ENCODE measurements at regions not wholly inside any gene's neighbourhood (a gene's known extent, or its start where the extent isn't known, plus 50 kb on each side); places are given as distances from the start of the nearest gene placed in this dataset.

GRCh38 chr9:106619211-106619610 lies 243.8 kb upstream of the ZNF462 start:
- BruUV-seq (replicated peaks): no TSS peak
- H3K27ac Mint-ChIP-seq (ENCODE audit: unreplicated experiment): no peak overlapping the region
- DNase-seq: no peak
- no peaks in the 10 kb centered on the region for H3K36me3 Mint-ChIP-seq (ENCODE audit: insufficient read depth, unreplicated experiment)
- intact Hi-C loops (cut with micrococcal nuclease; ENCODE audit: unreplicated experiment): no loop called here
- H3K27me3 Mint-ChIP-seq (ENCODE audit: unreplicated experiment): peaks cover 28% of the 10 kb centered on the region
- no peak overlapping the region for H3K4me3 Mint-ChIP-seq (ENCODE audit: low read depth, unreplicated experiment)
- H3K4me1 Mint-ChIP-seq (ENCODE audit: low read depth, unreplicated experiment): no peaks in the 10 kb centered on the region
- TF ChIP-seq, protein P1, sequence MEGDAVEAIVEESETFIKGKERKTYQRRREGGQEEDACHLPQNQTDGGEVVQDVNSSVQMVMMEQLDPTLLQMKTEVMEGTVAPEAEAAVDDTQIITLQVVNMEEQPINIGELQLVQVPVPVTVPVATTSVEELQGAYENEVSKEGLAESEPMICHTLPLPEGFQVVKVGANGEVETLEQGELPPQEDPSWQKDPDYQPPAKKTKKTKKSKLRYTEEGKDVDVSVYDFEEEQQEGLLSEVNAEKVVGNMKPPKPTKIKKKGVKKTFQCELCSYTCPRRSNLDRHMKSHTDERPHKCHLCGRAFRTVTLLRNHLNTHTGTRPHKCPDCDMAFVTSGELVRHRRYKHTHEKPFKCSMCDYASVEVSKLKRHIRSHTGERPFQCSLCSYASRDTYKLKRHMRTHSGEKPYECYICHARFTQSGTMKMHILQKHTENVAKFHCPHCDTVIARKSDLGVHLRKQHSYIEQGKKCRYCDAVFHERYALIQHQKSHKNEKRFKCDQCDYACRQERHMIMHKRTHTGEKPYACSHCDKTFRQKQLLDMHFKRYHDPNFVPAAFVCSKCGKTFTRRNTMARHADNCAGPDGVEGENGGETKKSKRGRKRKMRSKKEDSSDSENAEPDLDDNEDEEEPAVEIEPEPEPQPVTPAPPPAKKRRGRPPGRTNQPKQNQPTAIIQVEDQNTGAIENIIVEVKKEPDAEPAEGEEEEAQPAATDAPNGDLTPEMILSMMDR (IDR thresholded peaks at IDR 0.05; ENCODE audit: unreplicated experiment): no peak
- no peaks in the 10 kb centered on the region for H3K9me3 Mint-ChIP-seq (ENCODE audit: low read depth, unreplicated experiment)
- CTCF ChIA-PET: no interaction called here

GRCh38 chr9:106620081-106620480 lies 242.9 kb upstream of the ZNF462 start:
- TF ChIP-seq, protein P1 (IDR thresholded peaks at IDR 0.05; ENCODE audit: unreplicated experiment): no peak
- CTCF ChIA-PET: no interaction called here
- BruUV-seq (replicated peaks): no TSS peak
- peaks cover 23% of the 10 kb centered on the region for H3K27me3 Mint-ChIP-seq (ENCODE audit: unreplicated experiment)
- no peak overlapping the region for H3K4me3 Mint-ChIP-seq (ENCODE audit: low read depth, unreplicated experiment)
- no peaks in the 10 kb centered on the region for H3K9me3 Mint-ChIP-seq (ENCODE audit: low read depth, unreplicated experiment)
- H3K4me1 Mint-ChIP-seq (ENCODE audit: low read depth, unreplicated experiment): no peaks in the 10 kb centered on the region
- intact Hi-C loops (cut with micrococcal nuclease; ENCODE audit: unreplicated experiment): no loop called here
- DNase-seq: no peak
- H3K36me3 Mint-ChIP-seq (ENCODE audit: insufficient read depth, unreplicated experiment): no peaks in the 10 kb centered on the region
- no peak overlapping the region for H3K27ac Mint-ChIP-seq (ENCODE audit: unreplicated experiment)

DNA sequence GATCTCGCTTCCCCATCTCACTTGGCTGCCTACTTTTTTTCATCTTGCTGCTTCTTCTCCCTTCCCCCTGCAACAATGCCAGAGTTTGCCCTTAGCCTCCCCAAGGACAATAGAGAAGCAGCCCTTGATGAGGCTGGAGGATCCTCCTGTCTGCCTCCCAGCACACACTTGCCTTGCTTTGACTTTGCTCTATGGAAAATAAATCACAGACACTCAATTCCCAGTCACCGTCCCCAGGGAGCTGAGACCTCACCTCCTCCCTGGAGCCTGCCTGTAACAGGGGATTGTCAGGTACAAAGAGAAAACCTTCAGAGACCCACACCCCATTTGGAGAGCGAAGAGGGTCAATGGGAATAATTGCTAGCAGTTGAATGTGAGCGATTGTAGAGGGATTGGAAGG lies 242.1 kb upstream of the ZNF462 start:
- H3K27me3 Mint-ChIP-seq (ENCODE audit: unreplicated experiment): peaks cover 17% of the 10 kb centered on the region
- intact Hi-C loops (cut with micrococcal nuclease; ENCODE audit: unreplicated experiment): no loop called here
- H3K9me3 Mint-ChIP-seq (ENCODE audit: low read depth, unreplicated experiment): no peaks in the 10 kb centered on the region
- CTCF ChIA-PET: interaction anchor here (0.8 kb wide), 1 partner anchor 257 kb away, joined by 5 read pairs; no protein-coding TSS in a partner anchor
- H3K27ac Mint-ChIP-seq (ENCODE audit: unreplicated experiment): no peak overlapping the region
- TF ChIP-seq, protein P1 (IDR thresholded peaks at IDR 0.05; ENCODE audit: unreplicated experiment): no peak
- DNase-seq: no peak
- H3K4me3 Mint-ChIP-seq (ENCODE audit: low read depth, unreplicated experiment): no peak overlapping the region
- no peaks in the 10 kb centered on the region for H3K36me3 Mint-ChIP-seq (ENCODE audit: insufficient read depth, unreplicated experiment)
- H3K4me1 Mint-ChIP-seq (ENCODE audit: low read depth, unreplicated experiment): no peaks in the 10 kb centered on the region
- no TSS peak for BruUV-seq (replicated peaks)

DNA sequence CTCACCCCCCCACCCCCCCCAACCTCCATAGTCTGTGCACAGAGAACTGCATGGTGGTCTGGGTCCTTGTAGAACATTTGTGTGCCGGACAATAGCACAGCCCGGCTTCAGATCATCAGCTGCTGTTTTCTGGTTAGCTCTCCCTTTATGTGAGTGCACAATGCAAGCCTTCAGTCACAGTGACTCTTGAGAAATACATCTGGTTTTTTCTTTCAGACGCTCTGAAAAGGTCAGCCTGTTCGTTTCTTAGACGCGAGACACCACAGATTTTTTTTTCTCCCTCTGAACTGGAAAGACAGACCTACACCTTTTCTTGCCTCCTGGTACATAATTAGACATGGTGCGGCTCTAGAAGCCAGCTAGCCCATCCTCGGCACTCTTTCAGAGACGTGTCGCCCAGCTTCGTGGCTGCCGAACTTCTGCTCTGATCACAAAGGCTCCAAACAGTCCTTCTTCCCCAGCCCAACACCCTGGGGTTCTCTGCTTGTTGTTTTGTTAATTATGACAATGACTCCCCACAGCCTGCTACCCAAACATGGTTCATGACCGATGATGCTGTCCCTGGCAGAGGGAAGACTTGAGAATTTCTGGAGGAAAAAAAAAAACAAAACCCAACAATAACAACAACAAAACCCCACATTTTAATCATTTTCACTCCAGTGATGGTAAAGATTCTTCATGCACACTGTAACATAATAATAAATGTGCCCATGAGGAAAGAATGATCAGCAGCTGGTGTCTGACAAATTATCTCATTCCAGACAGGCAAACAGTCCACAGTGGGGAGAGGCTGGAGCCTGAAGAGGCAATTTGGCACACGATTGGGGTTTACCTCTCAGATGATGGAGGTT lies 241.4 kb upstream of the ZNF462 start:
- no peaks in the 10 kb centered on the region for H3K4me1 Mint-ChIP-seq (ENCODE audit: low read depth, unreplicated experiment)
- no TSS peak for BruUV-seq (replicated peaks)
- H3K36me3 Mint-ChIP-seq (ENCODE audit: insufficient read depth, unreplicated experiment): no peaks in the 10 kb centered on the region
- TF ChIP-seq, protein P1 (IDR thresholded peaks at IDR 0.05; ENCODE audit: unreplicated experiment): no peak
- intact Hi-C loops (cut with micrococcal nuclease; ENCODE audit: unreplicated experiment): no loop called here
- H3K4me3 Mint-ChIP-seq (ENCODE audit: low read depth, unreplicated experiment): no peak overlapping the region
- H3K27ac Mint-ChIP-seq (ENCODE audit: unreplicated experiment): no peak overlapping the region
- DNase-seq: no peak
- peaks cover 10% of the 10 kb centered on the region for H3K27me3 Mint-ChIP-seq (ENCODE audit: unreplicated experiment)
- CTCF ChIA-PET: interaction anchor here (0.8 kb wide), 1 partner anchor 256 kb away, joined by 5 read pairs; no protein-coding TSS in a partner anchor
- H3K9me3 Mint-ChIP-seq (ENCODE audit: low read depth, unreplicated experiment): no peaks in the 10 kb centered on the region
